HG02973 (cell line): ENCODE measurements at regions not wholly inside any gene's neighbourhood (a gene's known extent, or its start where the extent isn't known, plus 50 kb on each side); places are given as distances from the start of the nearest gene placed in this dataset.

Source experiments
- ATAC-seq: cut with Tn5 transposase; IDR thresholded peaks from one replicate; pipeline ENCODE4 v1.9.1; 2021; ENCODE audit warnings: moderate library complexity; ENCODE audit not compliant: unreplicated experiment

DNA sequence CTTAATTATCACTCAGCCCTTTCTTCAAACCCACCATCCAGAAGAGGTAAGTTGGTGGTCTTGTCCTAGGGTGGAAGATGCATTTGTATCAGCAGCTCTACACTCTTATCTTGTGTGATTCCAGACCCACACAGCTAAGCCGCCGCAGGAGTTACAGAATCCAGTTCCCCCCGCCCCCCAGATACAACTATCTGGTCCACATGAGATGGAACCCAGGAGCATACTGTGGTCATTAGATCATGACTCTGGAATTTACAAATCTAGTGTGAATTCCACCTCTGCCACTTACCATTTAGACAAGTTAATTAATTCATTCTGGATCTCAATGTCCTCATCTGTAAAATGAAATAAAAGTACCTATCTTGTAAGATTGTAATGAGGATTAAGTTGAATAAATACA lies 486.4 kb downstream of the BCL11A start:
- no peak for ATAC-seq

DNA sequence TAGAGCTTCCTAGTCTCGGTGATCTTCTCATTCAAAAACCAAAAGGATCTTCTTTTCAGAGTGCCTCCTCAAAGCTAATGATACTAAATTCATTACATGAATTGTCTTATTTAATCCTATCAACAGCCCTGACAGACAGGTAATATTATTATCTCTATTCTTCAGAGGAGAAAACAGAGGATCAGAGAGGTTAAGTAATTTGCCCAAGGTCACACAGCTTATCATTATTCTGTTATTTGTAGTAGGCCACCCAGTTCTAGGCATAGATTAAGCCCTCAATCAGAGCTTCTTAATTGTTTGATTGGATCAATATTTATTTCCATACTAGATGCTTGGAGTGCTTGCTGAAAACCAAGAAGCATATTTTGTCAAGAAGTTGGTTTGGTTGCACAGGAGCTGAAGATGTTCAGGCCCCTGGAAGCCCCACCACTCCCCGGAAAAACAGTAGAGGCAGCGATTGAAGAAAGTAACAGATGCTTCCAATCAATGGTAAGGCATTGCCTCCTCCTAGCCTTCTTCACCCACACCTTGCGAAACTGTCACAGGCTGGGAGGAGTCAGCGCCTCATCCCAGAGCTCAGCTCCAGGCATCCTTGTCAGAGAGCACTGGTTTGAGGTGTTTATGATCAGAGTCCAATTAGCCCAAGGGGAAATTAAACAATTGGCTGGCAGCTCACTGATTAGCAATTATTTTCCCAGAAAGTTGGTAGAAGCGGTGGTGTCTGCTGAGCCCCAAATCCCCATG lies 487.2 kb downstream of the BCL11A start:
- no peak for ATAC-seq

DNA sequence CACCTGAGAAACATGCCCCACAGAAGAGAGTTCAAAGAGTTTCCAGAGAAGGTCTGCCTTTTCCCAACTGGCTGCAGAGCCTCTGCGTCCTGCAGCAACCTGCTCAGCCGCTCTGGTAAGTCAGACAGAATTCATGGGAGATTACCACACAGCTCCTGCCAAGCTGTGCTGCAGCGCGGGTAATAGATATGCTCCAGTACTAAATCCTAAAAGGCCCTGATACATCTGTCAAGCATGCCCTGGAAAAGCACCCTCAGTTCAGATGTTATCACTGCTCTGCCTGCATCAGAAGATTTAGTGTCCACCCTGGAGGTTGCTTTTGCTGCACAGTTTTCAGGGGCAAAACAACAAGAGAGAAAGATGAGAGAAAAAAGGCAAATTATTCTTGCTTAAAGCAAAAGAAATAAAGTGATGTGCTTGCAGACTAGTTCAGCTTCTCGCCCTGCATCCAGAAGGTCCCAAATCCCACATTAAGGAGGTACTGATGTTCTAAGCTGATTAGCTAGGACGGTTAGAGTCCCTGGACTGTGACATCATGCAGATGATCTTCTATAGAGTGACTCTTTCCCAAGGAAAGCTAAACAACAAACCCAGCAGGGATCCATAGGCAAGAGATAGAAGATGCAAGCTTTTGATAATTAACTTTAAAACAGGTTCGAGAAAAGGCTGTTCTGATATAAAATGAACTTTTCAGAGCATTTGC lies 488.6 kb downstream of the BCL11A start:
- ATAC-seq: no peak

DNA sequence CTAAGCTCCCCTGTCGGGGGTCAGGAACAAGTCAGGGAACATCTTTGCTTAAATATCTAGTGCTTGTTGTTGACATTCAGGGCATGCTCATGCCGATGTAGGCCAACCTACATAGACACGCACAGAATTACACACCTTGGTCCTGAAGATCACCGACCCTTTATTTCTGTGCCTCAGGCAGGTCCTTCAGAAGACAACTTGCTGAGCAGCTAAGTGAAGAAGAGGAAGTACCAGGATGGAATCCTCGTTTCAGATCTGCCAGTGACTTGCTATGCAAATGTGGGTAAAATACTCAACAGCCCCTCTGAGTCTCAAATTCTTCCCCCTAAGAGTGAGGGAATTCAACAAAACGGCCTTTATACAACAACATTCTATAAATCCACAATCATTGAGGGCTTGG lies 494.7 kb downstream of the BCL11A start:
- no peak for ATAC-seq

DNA sequence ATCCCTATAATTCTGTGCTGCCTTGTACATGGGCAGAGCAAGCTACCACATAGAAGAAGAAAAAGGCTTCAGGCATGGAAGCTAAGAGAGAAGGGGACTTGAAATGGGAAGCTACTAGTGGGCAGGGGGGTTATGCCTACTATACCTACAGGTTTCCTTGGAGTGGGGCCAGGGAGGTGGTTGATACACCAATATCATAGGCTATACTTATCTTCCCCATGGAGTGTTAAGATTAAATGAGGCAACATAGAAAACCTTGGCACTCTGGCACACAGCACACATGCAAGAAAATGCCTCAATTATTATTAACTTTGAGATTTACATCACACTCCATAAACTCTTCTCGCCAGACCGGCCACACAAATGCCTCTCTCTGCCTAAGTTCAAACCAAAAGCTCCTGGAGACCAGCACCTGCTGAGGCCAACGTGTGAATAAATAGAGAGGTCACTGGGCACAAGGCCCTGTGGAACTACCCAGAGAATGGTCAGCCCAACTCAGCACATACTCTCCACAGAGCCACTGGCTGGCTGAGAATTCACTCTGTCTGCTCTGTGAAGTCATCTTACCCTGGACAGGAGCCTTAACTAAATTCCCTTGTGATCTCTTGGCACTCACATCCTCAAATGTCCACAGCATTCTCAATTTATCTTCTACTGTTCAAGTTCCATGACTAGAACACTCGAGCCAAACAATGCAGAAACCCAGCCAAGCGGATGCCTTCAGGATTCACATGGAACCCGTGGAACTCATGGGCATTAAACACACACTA lies 498.7 kb downstream of the BCL11A start:
- no peak for ATAC-seq

DNA sequence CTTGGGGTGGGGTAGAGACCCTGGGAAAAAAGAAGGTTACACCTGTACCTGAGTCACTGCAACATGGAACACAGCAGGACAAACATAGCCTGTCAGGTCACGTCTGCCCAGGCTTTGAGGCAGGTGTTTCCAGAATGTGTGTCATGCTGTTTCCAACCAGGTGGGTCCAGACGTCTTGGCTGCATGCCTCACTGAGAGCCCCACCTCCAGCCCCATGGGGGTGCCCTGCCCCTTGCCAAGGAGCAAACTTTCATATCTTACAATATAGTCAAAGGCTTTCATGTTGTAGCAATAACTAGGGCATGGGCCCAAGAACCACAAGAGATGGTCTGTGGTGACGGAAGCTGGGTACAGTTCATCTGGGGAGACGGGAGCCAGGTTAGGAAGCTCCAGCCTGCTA lies 499.7 kb downstream of the BCL11A start:
- ATAC-seq: no peak

DNA sequence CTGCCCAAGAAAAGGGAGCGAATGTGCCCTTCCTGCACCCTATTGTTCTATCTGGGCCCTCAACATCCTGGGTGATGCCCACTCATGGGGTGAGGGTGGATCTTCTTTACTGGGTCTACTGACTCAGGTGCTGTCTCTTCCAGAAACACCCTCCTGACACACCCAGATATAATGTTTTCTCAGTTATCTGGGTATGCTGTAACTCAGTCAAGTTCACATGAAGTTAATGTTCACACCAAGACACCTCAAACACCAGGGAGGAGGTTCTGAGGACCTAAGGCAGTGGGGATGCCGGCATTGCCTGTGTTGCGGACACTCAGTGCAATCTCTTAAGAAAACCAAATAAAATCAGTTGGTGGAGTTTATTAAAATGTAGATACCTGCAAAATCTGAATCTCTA lies 500.9 kb downstream of the BCL11A start:
- ATAC-seq: no peak

DNA sequence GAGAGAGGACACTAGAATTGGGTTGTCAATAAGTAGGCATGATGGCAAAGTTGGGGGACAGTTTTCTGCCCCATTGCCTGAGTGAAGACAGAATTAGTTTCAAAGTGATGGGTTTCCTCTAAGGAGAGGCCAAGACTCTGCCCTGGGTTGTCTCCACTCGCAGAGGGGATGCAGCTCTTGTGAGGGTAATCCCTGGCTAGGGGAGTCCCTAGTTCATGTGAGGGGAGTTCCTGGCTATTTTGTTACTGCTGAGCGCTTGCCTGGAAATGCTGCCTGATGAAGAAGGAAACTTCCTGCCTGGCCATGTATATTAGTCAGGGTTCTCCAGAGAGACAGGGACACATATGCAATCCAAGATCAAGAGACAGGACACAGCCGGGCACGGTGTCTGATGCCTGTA lies 501.5 kb downstream of the BCL11A start:
- ATAC-seq: no peak

DNA sequence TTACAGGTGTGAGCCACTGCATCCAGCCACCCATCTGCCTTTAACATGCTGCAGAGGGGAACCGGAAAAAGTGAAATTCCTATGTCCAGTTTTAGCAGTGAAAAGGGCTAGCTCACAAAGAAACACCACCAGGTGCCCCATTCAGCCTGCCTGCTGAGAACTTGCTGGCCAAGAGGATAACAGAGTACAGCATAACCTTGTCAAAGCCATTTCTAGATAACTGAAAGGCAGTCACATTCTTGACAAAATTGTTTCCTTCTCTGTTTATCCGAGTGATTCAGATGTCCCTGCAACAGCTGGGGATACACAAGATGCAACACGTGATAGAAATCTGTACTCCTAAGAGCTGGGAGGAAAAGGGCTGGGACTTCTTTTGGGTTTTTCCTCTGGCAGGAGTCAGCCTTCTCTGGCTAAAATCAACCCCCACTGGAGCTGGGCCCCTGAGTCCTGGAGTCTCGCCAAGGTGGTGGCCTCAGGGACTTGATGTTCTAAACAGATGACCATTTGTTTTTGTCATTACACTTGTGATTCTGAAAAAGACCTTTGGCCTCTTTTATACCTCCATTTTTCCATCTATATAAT lies 505.4 kb downstream of the BCL11A start:
- ATAC-seq: no peak

DNA sequence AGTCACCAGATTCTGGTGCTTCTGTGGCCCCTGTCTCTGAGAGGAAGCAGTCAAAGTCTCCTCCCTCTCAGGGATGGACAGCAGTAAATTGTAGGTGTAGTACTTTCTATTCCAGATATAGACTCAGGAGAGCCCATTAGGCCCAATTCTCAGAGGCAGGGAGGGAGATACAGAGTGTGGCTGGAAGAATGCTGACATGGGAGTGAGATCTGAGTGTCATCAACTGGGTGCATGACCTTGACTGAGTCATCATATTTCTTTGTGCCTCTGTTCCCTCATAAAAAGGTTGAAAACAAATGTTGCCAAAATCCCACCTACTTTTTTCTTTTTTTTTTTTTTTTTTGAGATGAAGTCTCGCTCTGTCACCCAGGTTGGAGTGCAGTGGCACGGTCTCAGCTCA lies 506.1 kb downstream of the BCL11A start:
- no peak for ATAC-seq

DNA sequence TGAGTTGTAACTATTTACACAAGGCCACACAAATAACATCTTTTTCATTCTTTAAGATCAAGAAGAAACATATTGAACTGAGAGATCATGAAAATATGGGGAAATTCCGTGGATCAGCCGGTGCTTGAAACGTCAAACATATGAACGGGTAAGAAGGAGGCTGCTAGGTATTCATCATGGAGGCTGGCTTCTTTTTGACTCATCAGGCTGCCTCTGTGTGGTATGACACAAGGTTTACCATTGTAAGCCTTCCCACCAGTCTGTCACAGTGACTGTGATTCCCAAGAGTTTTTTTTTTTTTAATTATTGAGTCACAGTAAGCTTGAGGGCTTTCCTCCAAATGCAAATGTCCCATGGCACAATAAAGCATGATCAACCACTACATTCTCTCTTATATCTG lies 506.9 kb downstream of the BCL11A start:
- ATAC-seq: no peak

DNA sequence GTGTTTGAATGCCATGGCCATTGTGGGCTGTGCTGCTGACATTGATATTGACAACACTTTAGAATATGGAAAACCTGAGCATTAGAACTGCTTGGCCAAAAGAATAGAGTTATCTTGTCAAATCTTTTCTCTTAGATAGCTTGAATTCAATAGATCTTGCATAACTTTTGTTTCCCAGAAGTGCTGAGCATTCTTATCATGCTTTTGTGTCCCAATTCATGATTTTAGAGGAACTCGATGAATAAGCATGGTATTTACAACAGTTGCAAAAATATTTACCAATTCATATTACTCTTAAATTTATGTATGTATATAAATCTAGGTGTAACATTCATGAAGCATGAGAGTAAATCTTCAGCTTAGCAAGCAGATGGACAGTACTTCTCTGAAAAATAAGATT lies 508.0 kb downstream of the BCL11A start:
- no peak for ATAC-seq

DNA sequence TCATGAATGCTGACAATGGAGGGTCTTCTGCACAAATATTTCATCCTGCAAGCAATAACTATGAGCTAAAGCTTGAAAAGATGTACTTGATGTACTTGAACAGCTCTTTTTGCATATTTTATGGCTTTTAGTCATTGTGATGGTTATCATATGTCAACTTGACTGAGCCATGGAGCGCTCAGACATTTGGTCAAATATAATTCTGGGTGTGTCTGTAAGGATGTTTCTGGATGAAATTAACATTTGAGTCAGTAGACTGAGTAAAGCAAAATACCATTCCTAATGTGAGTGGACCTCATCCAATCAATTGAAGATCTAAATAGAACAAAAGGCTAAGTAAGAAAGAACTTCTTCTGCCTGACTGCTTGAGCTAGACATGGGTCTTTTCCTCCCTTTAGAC lies 509.0 kb downstream of the BCL11A start:
- no peak for ATAC-seq

DNA sequence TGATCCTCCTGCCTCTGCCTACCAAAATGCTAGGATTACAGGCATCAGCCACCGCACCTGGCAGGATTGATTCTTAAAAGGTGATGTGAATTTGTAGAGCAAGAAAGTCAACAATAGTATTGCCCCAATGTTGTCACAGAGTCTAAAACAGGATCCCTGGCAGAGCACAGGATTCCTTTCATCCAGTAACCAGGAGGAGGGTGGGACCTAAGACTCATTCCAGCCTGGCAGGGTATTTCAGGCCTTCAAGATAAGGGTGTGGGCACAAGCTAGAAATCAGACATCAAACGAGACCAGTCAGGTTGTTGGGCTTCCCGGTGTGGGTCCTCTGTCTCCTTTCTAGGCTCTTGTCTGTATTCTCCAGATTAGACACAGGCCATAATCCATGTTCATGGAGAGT lies 511.4 kb downstream of the BCL11A start:
- ATAC-seq: no peak

DNA sequence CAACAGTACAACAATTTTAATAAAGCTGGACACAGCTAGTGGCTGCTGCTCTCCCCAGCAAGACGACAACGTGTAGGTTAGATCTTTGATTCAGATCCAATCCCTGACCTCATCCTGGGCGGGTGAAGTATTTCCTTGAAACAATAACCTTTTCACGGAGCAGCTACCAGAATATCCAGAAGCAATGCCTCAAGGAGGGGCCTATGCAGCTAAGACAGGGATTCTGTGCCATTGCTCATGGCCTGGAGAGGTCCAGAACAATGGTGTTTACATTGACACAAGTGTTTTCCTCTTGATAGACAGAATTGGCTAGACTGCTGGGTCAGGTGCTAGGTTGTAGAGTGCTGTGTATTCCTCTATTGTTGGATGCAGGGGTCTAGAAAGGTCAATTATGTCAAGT lies 520.1 kb downstream of the BCL11A start:
- no peak for ATAC-seq

DNA sequence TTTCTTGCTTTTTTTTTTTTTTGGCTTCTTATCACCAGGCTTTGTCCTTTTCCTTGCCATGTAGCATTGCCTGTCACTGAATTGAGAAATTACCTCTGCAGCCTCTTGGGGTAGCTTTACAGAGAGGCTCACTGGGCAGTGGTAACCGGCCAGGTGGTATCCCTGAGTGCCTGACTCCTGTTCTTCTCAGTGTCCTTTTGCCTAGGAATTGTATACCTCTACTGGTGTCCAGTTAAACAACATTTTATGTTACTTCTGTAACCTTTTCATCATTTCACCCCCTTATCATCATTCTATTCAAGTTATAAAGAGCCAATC lies 523.9 kb downstream of the BCL11A start:
- no peak for ATAC-seq

DNA sequence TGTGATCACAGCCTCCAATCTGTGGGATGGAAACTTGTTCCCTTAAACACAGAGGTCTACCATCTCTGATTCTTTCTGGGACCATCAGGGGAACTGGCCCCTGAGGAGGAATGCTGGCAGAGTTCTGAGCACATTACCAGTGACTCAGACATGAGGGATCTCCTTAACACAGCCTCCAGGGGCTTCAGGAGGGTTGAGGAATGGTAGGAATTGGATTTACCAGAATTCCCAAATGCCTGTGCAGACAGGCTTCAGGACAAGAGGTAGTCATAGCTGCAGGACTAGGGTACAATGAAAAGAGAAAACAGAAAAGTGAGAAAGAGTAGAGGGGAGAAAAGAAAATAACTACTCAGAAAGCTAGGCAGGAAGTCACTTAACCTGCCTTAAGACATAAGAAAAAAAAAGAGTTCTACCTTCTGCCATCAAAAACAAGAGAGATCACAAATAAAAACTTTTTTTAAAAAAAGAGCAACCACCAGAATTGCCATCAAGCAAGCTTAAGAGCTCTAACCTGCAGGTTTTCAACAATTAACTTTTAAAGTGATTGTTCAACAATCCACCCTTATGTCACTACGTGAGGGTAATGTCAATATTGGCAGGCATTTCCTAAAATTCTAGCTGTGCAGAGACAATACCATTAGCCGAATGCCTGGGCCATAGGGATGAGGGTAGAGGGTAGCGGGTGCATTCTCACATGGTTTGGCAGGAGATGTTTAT lies 524.4 kb downstream of the BCL11A start:
- no peak for ATAC-seq

DNA sequence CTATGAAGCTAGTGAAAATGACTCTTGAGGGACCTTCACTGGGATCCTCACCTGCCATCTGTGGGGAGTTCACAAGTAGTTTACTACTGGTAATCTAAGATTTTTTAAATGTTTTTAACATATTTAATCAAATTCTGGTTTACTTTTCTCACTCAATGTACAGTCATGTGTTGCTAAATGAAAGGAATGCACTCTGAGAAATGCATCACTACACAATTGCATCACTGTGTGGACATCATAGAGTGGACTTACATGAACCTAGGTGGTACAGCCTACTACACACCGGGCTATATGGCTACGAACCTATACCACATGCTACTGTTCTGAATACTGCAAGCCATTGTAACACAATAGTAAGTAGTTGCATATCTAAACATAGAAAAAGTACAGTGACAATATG lies 528.0 kb downstream of the BCL11A start:
- ATAC-seq: no peak

DNA sequence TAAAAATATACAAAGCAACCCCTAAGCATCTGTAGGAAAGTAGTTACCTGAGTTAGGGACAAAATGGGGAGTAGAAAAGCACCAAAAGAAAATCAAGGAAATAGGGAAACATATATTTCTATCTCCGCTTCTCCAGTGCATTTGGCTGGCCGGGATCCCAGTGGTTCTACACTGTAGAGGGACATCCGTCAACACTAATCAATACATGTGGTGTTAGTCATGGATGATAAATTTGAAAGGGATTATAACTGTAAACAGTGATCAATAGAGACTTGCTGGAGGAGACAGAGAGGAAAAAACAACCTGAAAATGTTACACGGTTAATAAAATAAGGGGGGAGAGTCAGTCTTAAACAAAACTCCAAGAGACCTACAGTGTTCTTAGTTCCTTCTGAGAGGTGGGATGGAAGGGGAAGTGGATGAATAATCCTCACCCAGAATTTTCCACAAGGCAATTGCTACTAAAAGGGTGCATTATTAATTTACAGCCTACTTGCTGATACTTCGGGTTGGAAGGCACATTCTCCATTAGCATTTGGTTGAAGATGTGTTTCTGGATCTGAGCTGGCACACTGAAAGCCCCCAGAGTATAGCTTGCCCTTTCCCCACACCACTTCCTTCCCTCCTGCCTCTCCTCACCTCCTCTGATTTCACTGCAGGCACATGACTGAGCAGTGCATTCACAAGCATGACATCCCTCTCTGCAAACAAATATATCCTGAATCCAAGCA lies 530.0 kb downstream of the BCL11A start:
- no peak for ATAC-seq

DNA sequence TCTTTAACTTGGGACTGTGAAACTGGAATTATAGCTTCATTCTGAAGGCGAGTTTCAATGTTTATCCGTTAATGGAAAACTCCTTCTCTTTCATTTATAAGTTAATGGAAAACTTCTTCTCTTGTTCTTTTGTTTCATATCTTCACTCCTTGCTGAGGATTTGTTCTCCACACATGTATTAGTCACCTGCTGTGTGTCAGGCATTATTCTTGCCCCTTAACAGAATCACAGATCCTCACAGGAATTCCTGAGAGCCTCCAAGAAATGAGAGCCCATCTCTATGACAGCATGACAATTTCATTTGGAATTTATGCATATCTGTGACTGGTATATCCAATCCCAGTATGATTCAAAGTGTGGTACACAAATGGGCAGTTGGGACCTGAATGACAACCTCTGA lies 545.8 kb downstream of the BCL11A start:
- ATAC-seq: no peak

DNA sequence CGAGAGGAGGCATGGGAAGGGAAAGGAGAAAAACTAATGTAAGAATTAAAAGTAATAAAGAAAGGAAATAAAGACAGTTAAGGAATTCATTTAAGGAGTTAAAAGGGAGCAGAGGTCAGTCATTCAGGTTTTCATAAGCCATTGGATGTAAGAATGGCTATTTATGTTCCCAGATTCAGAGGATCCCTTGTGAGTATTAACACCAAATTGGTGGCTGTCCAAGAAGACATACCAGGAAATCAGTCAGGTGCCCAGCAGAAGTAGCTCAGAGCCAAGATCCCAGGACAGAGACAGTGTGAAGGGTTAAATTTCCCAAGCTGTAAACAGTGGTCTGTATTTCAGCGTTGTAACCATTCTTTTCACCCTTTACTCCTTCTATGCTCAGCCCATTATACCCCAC lies 550.4 kb downstream of the BCL11A start:
- ATAC-seq: no peak
